Bronchial epithelial cell (primary cell): ENCODE measurements at regions not wholly inside any gene's neighbourhood (a gene's known extent, or its start where the extent isn't known, plus 50 kb on each side); places are given as distances from the start of the nearest gene placed in this dataset.

Experiments
- DNase-seq: peaks from one replicate; pipeline ENCODE4 v3.0.0-alpha.2; 2010; ENCODE audit warnings: low read depth
- FAIRE-seq: peaks from 2 replicates; lab custom pipeline; 2011; peaks lifted over from hg19 to GRCh38; lab: Jason Lieb, UNC
- H3K27me3 ChIP-seq: 2 replicates; pipeline ENCODE4 v1.5.1; 2011; ENCODE audit warnings: low read length; ENCODE audit not compliant: control insufficient read depth, insufficient read depth
- H3K36me3 ChIP-seq: 2 replicates; pipeline ENCODE4 v1.5.1; 2011; ENCODE audit warnings: low read length; ENCODE audit not compliant: control insufficient read depth, insufficient read depth
- H3K4me3 ChIP-seq: 2 replicates; pipeline ENCODE4 v1.5.1; 2011; ENCODE audit warnings: mild to moderate bottlenecking, low read depth, low read length, control low read depth
- CTCF ChIP-seq: IDR thresholded peaks from 2 replicates; pipeline ENCODE4 v1.5.1; 2011; ENCODE audit warnings: mild to moderate bottlenecking, moderate library complexity, low read length, control low read depth, inconsistent platforms; ENCODE audit not compliant: insufficient read depth, severe bottlenecking

GRCh38 chr18:67080601-67081000, 435.9 kb downstream of the DSEL start:
- Histone ChIP-seq H3K27me3 (no peaks in the 10 kb centered on the region), H3K36me3 (no peaks in the 10 kb centered on the region), H3K4me3 (no peak overlapping the region)
- DNase-seq = no peak
- no peak for FAIRE-seq
- TF ChIP-seq CTCF = no peak

GRCh38 chr18:67074309-67074708, 442.2 kb downstream of the DSEL start:
- TF ChIP-seq CTCF = no peak
- DNase-seq (no peak), FAIRE-seq (no peak)
- Histone ChIP-seq H3K4me3 (no peak overlapping the region), H3K36me3 (no peaks in the 10 kb centered on the region), H3K27me3 (no peaks in the 10 kb centered on the region)

GRCh38 chr18:67072791-67073190, 443.7 kb downstream of the DSEL start:
- no peak for TF ChIP-seq CTCF
- Histone ChIP-seq H3K27me3 (no peaks in the 10 kb centered on the region), H3K4me3 (no peak overlapping the region), H3K36me3 (no peaks in the 10 kb centered on the region)
- DNase-seq = peak; percentile 8
- FAIRE-seq = no peak

- TF ChIP-seq CTCF = no peak
- DNase-seq (no peak), FAIRE-seq (no peak)
- no peak overlapping the region for H3K4me3 ChIP-seq
- H3K27me3 ChIP-seq = no peaks in the 10 kb centered on the region
- H3K36me3 ChIP-seq = no peaks in the 10 kb centered on the region
Observed at GRCh38 chr18:67068608-67069007, 447.9 kb downstream of the DSEL start.

GRCh38 chr18:67047334-67047733, 443.4 kb upstream of the CDH19 start:
- Histone ChIP-seq H3K27me3 (no peaks in the 10 kb centered on the region), H3K4me3 (no peak overlapping the region), H3K36me3 (no peaks in the 10 kb centered on the region)
- no peak for TF ChIP-seq CTCF
- FAIRE-seq (no peak), DNase-seq (no peak)

GRCh38 chr18:67043276-67043675, 439.4 kb upstream of the CDH19 start:
- DNase-seq (no peak), FAIRE-seq (no peak)
- H3K27me3 ChIP-seq = no peaks in the 10 kb centered on the region
- H3K4me3 ChIP-seq = no peak overlapping the region
- no peak for TF ChIP-seq CTCF
- H3K36me3 ChIP-seq = no peaks in the 10 kb centered on the region
